OCI-LY3 (cell line): ENCODE measurements at regions not wholly inside any gene's neighbourhood (a gene's known extent, or its start where the extent isn't known, plus 50 kb on each side); places are given as distances from the start of the nearest gene placed in this dataset.

ENCODE experiments used
- CTCF ChIP-seq: fragments of 200-600, 300-600 bp; sonication (generic); IDR thresholded peaks from 2 replicates; pipeline ENCODE4 v1.5.1; 2014; ENCODE audit warnings: antibody characterized with exemption, low read length, low read depth
- EZH2phosphoT487 ChIP-seq: fragments of 200-600 bp; shearing (Covaris generic); IDR thresholded peaks from 2 replicates; pipeline ENCODE4 v1.6.1; 2018; ENCODE audit warnings: antibody characterized with exemption, mixed run types, low read depth

DNA sequence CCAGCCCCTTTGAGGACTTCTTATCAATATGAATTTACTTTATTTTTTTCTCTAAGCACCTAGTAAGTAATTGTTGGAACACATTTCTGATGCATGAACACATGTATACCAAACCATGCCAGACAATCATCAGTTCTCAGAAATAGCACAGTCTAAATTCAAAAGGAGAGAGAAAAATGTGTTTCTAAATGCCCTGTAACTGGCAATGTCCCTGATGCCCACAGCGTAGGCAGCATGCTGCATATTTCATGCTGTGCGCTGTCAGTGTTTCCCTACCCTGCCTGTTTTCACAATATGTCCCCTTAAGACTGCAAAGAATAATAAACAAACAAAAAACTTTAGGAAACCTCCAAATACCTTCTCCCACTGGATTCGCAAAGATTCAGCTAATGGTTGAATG, 881.0 kb upstream of the CHAC2 start:
- TF ChIP-seq CTCF (no peak), EZH2phosphoT487 (no peak)
